GM12878 (cell line): ENCODE measurements at regions not wholly inside any gene's neighbourhood (a gene's known extent, or its start where the extent isn't known, plus 50 kb on each side); places are given as distances from the start of the nearest gene placed in this dataset.

Source experiments
- ATAC-seq: fragments of 200-7000 bp; cut with Tn5 transposase; 3 replicates; pipeline ENCODE4 v1.9.1; 2020; ENCODE audit warnings: mild to moderate bottlenecking, moderate library complexity
- BruUV-seq: library from RNA; stranded (reverse); fragments of 400-500 nt; replicated peaks from 2 replicates; lab custom pipeline; 2021; lab: Mats Ljungman, UMichigan
- CTCF ChIA-PET: fragments of 300-600 bp; sonication (Branson Sonifier 250); formaldehyde crosslinking; extraction: SDS; loops from one replicate; lab custom pipeline; 2021; ENCODE audit warnings: inconsistent platforms; lab: Yijun Ruan, JAX
- POLR2A ChIA-PET: fragments of 350-600 bp; formaldehyde crosslinking; extraction: SDS; loops from one replicate; lab custom pipeline; 2021; ENCODE audit warnings: inconsistent platforms; lab: Charles Lee
- RAD21 ChIA-PET: fragments of 300-600 bp; sonication (Branson Sonifier 250); formaldehyde crosslinking; loops from one replicate; lab custom pipeline; 2023; ENCODE audit warnings: antibody characterized with exemption; ENCODE audit not compliant: unreplicated experiment; lab: Charles Lee
- SMC1A ChIA-PET: fragments of 300-600 bp; sonication (Branson Sonifier 250); formaldehyde crosslinking; loops from one replicate; lab custom pipeline; 2023; ENCODE audit not compliant: unreplicated experiment, uncharacterized antibody; lab: Charles Lee
- DNase-seq: peaks from one replicate; pipeline ENCODE4 v3.0.0-alpha.2; 2011; ENCODE audit warnings: low read depth, low spot score
- FAIRE-seq: peaks from 3 replicates; lab custom pipeline; 2011; peaks lifted over from hg19 to GRCh38; lab: Jason Lieb, UNC
- H2AFZ ChIP-seq: 2 replicates; pipeline ENCODE4 v1.6.0; 2011; ENCODE audit warnings: low read depth, low read length, control low read depth; ENCODE audit not compliant: control insufficient read depth
- H3K27ac ChIP-seq: 2 replicates; pipeline ENCODE4 v1.5.1; 2011; ENCODE audit warnings: control low read depth; ENCODE audit not compliant: control insufficient read depth, insufficient read depth
- H3K27me3 ChIP-seq, 2 experiments: replicated peaks in 1 of 2; 2 replicates each; pipeline versions ENCODE4 v1.6.0 to v1.6.1; 2011; ENCODE audit warnings: low read length in 1 of 2; ENCODE audit not compliant: control insufficient read depth in 2 of 2, insufficient read depth in 2 of 2
- H3K36me3 ChIP-seq, 2 experiments: 2 replicates each; pipeline ENCODE4 v1.5.1; 2011; ENCODE audit warnings: low read length in 1 of 2; ENCODE audit not compliant: control insufficient read depth in 2 of 2, insufficient read depth in 2 of 2
- H3K4me1 ChIP-seq: 2 replicates; pipeline ENCODE4 v1.6.1; 2011; ENCODE audit warnings: mild to moderate bottlenecking, low read length, moderate library complexity, mixed read lengths; ENCODE audit not compliant: control insufficient read depth, insufficient read depth
- H3K4me2 ChIP-seq: 2 replicates; pipeline ENCODE4 v1.6.0; 2011; ENCODE audit warnings: control low read depth; ENCODE audit not compliant: control insufficient read depth, insufficient read depth
- H3K4me3 ChIP-seq: fragments of 200-600 bp; sonication (generic); 2 replicates; pipeline ENCODE4 v1.5.1; 2016
- H3K79me2 ChIP-seq: 2 replicates; pipeline ENCODE4 v1.6.0; 2011; ENCODE audit warnings: low read length; ENCODE audit not compliant: control insufficient read depth, insufficient read depth
- H3K9ac ChIP-seq: 2 replicates; pipeline ENCODE4 v1.8.0; 2011; ENCODE audit warnings: low read length, control low read depth, mixed read lengths; ENCODE audit not compliant: control insufficient read depth, insufficient read depth
- H3K9me3 ChIP-seq: replicated peaks from 3 replicates; pipeline ENCODE4 v1.5.1; 2011; ENCODE audit warnings: mild to moderate bottlenecking, low read length; ENCODE audit not compliant: control insufficient read depth, insufficient read depth
- H4K20me1 ChIP-seq: 2 replicates; pipeline ENCODE4 v1.6.0; 2011; ENCODE audit not compliant: control insufficient read depth, insufficient read depth
- ASH2L ChIP-seq: fragments of 300-600, 200-600 bp; sonication (generic); IDR thresholded peaks from 2 replicates; pipeline ENCODE4 v1.6.1; 2017; ENCODE audit warnings: low read depth, mild to moderate bottlenecking, borderline replicate concordance
- ATF7 ChIP-seq: fragments of 450-650 bp; IDR thresholded peaks from 2 replicates; pipeline ENCODE4 v1.6.1; 2016; ENCODE audit warnings: low read depth, mild to moderate bottlenecking
- BCL11A ChIP-seq: IDR thresholded peaks from 2 replicates; pipeline ENCODE4 v1.6.1; 2011; ENCODE audit warnings: low read depth, low read length
- EZH2 ChIP-seq: IDR thresholded peaks from 2 replicates; pipeline ENCODE4 v1.6.1; 2012; ENCODE audit warnings: low read depth, mild to moderate bottlenecking, control low read depth, inconsistent platforms, low read length, borderline replicate concordance; ENCODE audit not compliant: control insufficient read depth
- GATAD2B ChIP-seq: fragments of 450-650 bp; conservative IDR thresholded peaks from 2 replicates; pipeline ENCODE4 v1.6.1; 2017; ENCODE audit warnings: low read depth, mild to moderate bottlenecking, moderate library complexity
- HDAC6 ChIP-seq: fragments of 200-600 bp; sonication (generic); IDR thresholded peaks from one replicate; pipeline ENCODE4 v1.8.0; 2017; ENCODE audit warnings: antibody characterized with exemption; ENCODE audit not compliant: unreplicated experiment
- KLF5 ChIP-seq: fragments of 450-650 bp; IDR thresholded peaks from 2 replicates; pipeline ENCODE4 v1.6.1; 2014; ENCODE audit warnings: mild to moderate bottlenecking; ENCODE audit not compliant: partially characterized antibody
- LARP7 ChIP-seq: fragments of 450-650 bp; IDR thresholded peaks from 2 replicates; pipeline ENCODE4 v1.6.1; 2017; ENCODE audit warnings: mild to moderate bottlenecking
- MYC ChIP-seq: IDR thresholded peaks from 2 replicates; pipeline ENCODE4 v1.6.1; 2011; ENCODE audit warnings: mild to moderate bottlenecking, low read length, moderate library complexity, inconsistent platforms; ENCODE audit not compliant: insufficient read depth, insufficient replicate concordance, insufficient read length, severe bottlenecking
- NR2C1 ChIP-seq: fragments of 450-650 bp; IDR thresholded peaks from 2 replicates; pipeline ENCODE4 v1.6.1; 2017; ENCODE audit warnings: antibody characterized with exemption, mild to moderate bottlenecking, moderate library complexity
- NR2F1 ChIP-seq: fragments of 450-650 bp; conservative IDR thresholded peaks from 2 replicates; pipeline ENCODE4 v1.6.1; 2017; ENCODE audit warnings: mild to moderate bottlenecking
- PAX8 ChIP-seq: fragments of 450-650 bp; IDR thresholded peaks from 2 replicates; pipeline ENCODE4 v1.6.1; 2017; ENCODE audit warnings: mild to moderate bottlenecking, moderate library complexity
- RAD51 ChIP-seq: fragments of 450-650 bp; IDR thresholded peaks from 2 replicates; pipeline ENCODE4 v1.6.1; 2016; ENCODE audit warnings: moderate library complexity, mild to moderate bottlenecking, inconsistent platforms
- SMC3 ChIP-seq: IDR thresholded peaks from 2 replicates; pipeline ENCODE4 v1.6.1; 2011; ENCODE audit warnings: low read length, improper control_type of control experiment, borderline replicate concordance
- TCF7 ChIP-seq: IDR thresholded peaks from 2 replicates; pipeline ENCODE4 v1.6.1; 2014; ENCODE audit warnings: antibody characterized with exemption, borderline replicate concordance
- YBX1 ChIP-seq: fragments of 450-650 bp; IDR thresholded peaks from 2 replicates; pipeline ENCODE4 v1.6.1; 2016; ENCODE audit warnings: antibody characterized with exemption
- ZNF274 ChIP-seq: IDR thresholded peaks from one replicate; pipeline ENCODE4 v1.8.0; 2011; ENCODE audit not compliant: insufficient read length, insufficient read depth
- WGBS: methylation state at CpG from one replicate; pipeline ENCODE4 v1.1.6; 2016; ENCODE audit warnings: low lambda C conversion rate; ENCODE audit not compliant: insufficient replicate concordance, insufficient coverage; ENCODE audit errors: missing lambda C conversion rate; 5-methylcytosine and 5-hydroxymethylcytosine counted together
- in situ Hi-C: fragments of 300-500 bp; cut with MboI; formaldehyde crosslinking; loops from 9 replicates; pipeline ENCODE4 v1.14.3; 2018; ENCODE audit warnings: mixed read lengths
- intact Hi-C: fragments of 100-400 bp; cut with micrococcal nuclease; formaldehyde crosslinking; loops from one replicate; pipeline ENCODE4 v1.14.2; 2022; ENCODE audit not compliant: unreplicated experiment
- TF ChIP-seq, protein P1 (sequence below): IDR thresholded peaks from 2 replicates; pipeline ENCODE4 v1.6.1; 2011; ENCODE audit warnings: borderline replicate concordance, low read depth, mild to moderate bottlenecking, moderate library complexity, mixed read lengths, low read length; ENCODE audit not compliant: insufficient read depth; ENCODE audit errors: extremely low read length
- TF ChIP-seq, protein P2 (sequence below): fragments of 450-650 bp; IDR thresholded peaks from 2 replicates; pipeline ENCODE4 v1.6.1; 2016; ENCODE audit warnings: mild to moderate bottlenecking, moderate library complexity, borderline replicate concordance
- TF ChIP-seq, protein P3 (sequence below): IDR thresholded peaks from 2 replicates; pipeline ENCODE4 v1.6.1; 2012; ENCODE audit warnings: low read depth, low read length, improper control_type of control experiment

DNA sequence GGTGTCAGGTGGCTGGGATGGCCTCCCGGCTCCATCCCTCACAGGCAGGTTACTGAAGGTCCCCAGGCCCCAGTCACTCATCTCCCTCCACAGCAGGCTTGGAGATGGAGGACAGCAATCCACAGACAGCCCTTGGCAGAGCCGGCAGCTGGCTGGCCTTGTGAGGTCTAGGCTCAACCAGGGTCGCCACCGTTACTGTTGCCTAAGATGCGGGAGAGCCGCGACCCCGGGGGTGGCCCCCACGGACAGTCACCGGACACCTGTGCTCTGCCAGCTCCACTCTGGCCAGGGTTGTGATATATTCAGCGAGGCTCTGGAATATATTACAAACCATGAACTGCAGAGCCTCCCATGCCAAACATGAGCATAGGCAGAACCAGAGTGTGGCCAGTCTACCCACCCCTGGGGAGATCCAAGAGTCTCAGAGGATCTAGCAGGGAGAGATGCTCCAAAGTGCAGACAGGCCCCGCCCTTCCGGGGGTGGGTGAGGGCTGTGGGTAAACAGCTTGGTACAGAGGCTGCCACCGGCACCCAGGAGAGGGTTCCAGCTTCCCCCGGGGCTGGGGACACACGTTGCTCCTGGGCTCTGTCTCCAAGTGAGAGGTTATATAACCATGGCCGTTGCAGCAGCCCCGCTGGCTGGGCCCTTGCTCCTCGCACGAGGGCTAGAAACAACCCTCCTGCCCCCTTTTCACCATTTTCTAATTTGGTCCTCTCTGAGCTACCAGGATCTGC is 55.9 kb upstream of the DIO3 start:
- Histone ChIP-seq H4K20me1 (no peaks in the 10 kb centered on the region), H3K36me3 (no peaks in the 10 kb centered on the region), H3K9me3 (no peaks in the 10 kb centered on the region), H3K9ac (no peak overlapping the region), H3K4me1 (no peaks in the 10 kb centered on the region), H3K27ac (no peak overlapping the region), H3K79me2 (no peaks in the 10 kb centered on the region), H3K27me3 (no peaks in the 10 kb centered on the region; a peak in 1 of 4 replicates), H3K4me3 (no peak overlapping the region), H2AFZ (no peak overlapping the region), H3K4me2 (no peak overlapping the region)
- ChIA-PET RAD21 (no interaction called here), CTCF (no interaction called here), POLR2A (no interaction called here), SMC1A (no interaction called here)
- 56% methylated on average over 20 of the region's 20 CpGs for WGBS
- no peak for TF ChIP-seq TCF7
- no peak for TF ChIP-seq BCL11A
- no peak for TF ChIP-seq SMC3
- TF ChIP-seq LARP7, result no peak
- TF ChIP-seq, protein P1, sequence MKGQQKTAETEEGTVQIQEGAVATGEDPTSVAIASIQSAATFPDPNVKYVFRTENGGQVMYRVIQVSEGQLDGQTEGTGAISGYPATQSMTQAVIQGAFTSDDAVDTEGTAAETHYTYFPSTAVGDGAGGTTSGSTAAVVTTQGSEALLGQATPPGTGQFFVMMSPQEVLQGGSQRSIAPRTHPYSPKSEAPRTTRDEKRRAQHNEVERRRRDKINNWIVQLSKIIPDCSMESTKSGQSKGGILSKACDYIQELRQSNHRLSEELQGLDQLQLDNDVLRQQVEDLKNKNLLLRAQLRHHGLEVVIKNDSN, result no peak
- no peak for TF ChIP-seq NR2F1
- no peak for TF ChIP-seq YBX1
- no peak for TF ChIP-seq RAD51
- TF ChIP-seq EZH2, result no peak
- TF ChIP-seq KLF5, result no peak
- TF ChIP-seq, protein P2, sequence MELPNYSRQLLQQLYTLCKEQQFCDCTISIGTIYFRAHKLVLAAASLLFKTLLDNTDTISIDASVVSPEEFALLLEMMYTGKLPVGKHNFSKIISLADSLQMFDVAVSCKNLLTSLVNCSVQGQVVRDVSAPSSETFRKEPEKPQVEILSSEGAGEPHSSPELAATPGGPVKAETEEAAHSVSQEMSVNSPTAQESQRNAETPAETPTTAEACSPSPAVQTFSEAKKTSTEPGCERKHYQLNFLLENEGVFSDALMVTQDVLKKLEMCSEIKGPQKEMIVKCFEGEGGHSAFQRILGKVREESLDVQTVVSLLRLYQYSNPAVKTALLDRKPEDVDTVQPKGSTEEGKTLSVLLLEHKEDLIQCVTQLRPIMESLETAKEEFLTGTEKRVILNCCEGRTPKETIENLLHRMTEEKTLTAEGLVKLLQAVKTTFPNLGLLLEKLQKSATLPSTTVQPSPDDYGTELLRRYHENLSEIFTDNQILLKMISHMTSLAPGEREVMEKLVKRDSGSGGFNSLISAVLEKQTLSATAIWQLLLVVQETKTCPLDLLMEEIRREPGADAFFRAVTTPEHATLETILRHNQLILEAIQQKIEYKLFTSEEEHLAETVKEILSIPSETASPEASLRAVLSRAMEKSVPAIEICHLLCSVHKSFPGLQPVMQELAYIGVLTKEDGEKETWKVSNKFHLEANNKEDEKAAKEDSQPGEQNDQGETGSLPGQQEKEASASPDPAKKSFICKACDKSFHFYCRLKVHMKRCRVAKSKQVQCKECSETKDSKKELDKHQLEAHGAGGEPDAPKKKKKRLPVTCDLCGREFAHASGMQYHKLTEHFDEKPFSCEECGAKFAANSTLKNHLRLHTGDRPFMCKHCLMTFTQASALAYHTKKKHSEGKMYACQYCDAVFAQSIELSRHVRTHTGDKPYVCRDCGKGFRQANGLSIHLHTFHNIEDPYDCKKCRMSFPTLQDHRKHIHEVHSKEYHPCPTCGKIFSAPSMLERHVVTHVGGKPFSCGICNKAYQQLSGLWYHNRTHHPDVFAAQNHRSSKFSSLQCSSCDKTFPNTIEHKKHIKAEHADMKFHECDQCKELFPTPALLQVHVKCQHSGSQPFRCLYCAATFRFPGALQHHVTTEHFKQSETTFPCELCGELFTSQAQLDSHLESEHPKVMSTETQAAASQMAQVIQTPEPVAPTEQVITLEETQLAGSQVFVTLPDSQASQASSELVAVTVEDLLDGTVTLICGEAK, result no peak
- no peak for TF ChIP-seq GATAD2B
- no peak for TF ChIP-seq PAX8
- no peak for TF ChIP-seq ZNF274
- no peak for TF ChIP-seq ATF7
- TF ChIP-seq HDAC6, result no peak
- TF ChIP-seq, protein P3, sequence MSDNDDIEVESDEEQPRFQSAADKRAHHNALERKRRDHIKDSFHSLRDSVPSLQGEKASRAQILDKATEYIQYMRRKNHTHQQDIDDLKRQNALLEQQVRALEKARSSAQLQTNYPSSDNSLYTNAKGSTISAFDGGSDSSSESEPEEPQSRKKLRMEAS, result no peak
- no peak for TF ChIP-seq MYC
- TF ChIP-seq ASH2L, result no peak
- no peak for TF ChIP-seq NR2C1
- no peak for DNase-seq
- no peak for FAIRE-seq
- in situ Hi-C loops, result no loop called here
- BruUV-seq, result no TSS peak
- intact Hi-C loops, result no loop called here
- ATAC-seq, result no peak
